NCI-H82 treated with DMSO at 0.1 percent for 48 hours (cell line): ENCODE measurements at regions not wholly inside any gene's neighbourhood (a gene's known extent, or its start where the extent isn't known, plus 50 kb on each side); places are given as distances from the start of the nearest gene placed in this dataset.
A peak's percentile ranks its signal among the peaks of the same experiment; 100 is the strongest.
"Not testable (repeated sequence)": the region's sequence is repeated elsewhere in the genome, so short reads cannot be mapped to it uniquely, and the experiment has no call there.

Experiments
- DNase-seq: peaks from one replicate; lab custom pipeline; 2025; ENCODE audit not compliant: unreplicated experiment; lab: John Stamatoyannopoulos, UW

DNA sequence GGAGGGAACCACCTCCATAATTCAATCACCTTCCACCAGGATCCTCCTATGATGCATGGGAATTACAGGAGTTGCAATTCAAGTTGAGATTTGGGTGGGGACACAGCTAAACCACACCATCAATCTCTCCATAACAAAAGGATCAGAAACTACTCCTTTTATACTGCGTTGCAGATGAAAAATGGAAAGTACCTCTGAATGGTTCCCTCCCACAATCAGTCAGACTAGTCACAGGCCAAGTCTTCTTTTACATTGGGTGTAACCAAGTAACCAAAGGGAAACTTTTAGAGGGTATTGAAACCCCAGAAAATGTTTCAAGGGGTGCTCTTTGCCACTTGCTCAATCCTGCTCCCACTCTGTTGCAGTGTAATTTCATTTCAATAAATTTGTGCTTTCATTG lies 504.3 kb upstream of the CNTN3 start:
- no peak for DNase-seq

DNA sequence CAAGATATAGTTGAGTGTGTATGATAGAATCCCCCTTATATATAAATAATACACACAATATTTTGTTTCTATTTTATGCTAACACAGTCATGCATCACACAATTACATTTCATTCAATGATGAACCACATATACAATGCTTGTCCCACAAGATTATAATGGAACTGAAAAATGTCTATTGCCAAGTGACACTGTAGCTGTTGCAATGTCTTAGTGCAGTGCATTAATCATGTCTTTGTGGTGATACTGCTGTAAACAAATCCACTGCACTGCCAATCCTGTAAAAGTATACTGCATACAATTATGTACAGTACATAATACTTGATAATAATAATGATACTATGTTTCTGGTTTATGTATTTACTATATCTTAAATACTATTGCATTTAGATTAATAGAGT lies 512.1 kb upstream of the CNTN3 start:
- no peak for DNase-seq

DNA sequence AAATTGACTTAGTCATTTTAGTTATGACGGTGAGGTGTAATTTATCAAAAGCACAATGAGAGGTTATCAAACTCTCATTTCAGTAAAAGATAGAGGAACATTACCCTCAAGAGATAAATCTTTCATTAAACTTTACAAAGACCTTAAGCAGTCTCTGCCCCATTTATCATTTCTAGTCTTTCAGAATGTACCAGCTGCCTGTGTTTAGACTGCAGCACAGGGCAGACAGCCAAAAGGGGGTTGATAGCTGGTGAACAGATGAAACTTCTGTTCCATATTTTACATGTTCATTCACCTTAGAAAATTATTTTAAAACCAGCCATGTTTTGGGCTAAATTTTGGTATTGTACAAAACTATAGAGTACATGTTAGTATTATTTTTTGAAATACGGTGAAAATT lies 514.6 kb upstream of the CNTN3 start:
- DNase-seq, result no peak

DNA sequence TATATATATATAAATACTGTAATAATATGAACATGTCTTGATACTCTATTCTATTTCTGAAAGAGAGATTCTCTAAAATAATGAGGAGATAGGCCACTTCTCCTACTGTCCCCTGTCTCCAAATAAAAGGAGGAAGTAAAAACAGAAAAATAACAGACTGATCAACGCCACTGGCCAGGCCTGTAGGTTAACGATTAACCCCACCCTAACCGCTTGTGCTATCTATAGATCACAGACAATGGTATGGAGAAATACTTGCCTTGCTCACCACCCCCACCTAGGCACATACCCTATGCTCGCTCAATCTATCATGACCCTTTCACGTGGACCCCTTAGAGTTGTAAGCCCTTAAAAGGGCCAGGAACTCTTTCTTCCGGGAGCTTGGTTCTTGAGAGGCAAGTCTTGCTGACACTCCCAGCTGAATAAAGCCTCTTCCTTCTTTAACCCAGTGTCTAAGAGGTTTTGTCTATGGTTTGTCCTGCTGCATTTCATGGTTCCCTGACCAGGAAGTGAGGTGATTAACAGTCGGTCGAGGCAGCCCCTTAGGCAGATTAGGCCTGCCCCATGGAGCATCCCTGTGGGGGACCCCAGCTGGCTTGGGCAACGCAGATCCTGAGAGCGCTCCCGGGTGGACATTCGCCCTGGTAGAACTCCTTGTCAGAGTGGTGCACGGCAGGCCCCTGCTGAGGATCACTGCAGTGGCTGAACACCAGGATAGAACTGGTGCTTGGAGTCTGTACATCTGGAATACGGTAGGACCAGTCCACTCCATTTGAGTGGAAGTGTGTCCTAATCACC lies 521.8 kb upstream of the CNTN3 start:
- no peak for DNase-seq

DNA sequence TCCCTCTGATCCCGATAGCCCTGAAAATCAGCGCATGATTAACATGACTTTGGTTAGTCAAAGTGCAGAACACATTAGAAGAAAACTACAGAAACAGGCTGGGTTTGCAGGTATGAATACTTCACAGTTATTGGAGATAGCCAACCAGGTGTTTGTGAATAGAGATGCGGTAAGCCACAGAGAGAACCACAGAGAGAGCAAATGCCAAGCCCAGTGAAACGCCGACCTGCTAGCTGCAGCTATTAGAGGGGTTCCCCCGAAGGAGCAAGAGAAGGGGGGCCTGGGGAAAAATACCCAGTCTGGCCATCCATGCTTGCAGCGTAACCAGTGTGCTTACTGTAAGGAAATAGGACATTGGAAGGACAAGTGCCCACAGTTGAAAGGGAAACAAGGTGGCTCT lies 523.9 kb upstream of the CNTN3 start:
- DNase-seq, result no peak

DNA sequence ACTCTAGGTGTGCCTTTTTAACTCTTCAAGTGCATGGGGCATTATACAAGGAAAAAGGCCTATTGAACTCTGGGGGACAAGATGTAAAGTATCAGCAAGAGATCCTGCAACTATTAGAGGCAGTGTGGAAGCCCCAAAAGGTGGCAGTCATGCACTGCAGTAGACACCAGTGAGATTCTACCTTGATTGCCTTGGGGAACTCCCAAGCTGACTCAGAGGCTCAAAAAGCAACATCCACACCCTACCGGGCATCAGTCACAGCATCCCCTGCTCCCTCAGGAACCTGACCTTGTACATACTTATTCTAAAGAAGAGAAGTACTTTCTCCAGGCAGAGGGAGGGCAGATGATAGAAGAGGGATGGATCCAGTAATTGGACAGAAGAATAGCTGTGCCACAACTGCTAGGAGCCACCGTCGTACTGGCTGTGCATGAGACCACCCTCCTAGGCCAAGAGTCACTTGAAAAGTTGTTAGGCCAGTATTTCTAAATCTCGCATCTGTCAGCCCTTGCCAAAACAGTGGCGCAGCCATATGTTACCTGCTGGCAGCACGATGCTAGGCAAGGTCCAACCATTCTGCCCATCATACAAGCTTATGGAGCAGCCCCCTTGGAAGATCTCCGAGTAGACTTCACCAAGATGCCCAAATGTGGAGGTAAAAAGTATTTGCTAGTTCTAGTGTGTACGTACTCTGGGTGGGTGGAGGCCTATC lies 523.1 kb upstream of the FRG2C start:
- DNase-seq, result no peak

DNA sequence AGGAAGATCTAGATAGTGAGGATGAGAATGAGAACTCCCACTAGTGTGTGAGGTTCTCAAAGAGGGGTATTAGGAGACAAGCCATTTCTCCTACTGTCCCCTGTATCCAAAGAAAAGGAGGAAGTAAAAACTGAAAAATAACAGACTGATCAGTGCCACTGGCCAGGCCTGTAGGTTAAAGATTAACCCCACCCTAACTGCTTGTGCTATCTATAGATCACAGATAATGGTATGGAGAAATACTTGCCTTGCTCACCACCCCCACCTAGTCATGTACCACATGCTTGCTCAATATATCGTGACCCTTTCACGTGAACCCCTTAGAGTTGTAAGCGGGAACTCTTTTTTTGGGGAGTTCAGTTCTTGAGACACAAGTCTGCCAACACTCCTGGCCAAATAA lies 519.7 kb upstream of the FRG2C start:
- no peak for DNase-seq

DNA sequence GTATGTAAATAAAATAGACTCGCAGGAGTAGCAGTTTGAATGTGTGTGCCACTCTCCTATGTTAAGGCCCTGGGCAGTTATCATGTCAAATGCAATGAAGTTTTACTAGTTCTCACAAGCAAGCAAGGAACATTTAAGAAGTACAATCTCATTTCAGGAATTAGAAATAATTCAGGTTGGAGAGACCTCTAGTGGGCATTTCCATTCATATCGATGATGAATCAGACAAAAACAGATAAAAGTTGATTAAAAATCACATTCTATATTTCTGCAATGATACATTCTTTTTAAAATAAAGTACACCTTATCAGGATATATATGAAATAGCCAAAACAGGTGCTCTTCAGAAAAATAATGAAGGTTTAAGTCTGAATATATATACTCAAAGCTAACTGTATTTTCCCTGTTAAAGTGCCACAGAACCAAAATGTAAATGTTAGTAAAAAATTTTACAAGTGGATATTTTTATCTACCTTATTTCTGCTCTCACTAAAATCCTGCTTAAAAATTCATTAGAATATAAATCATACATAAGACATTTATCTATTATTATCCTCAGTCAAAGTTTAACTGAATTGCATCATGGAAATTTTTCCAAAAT lies 492.4 kb upstream of the FRG2C start:
- no peak for DNase-seq

DNA sequence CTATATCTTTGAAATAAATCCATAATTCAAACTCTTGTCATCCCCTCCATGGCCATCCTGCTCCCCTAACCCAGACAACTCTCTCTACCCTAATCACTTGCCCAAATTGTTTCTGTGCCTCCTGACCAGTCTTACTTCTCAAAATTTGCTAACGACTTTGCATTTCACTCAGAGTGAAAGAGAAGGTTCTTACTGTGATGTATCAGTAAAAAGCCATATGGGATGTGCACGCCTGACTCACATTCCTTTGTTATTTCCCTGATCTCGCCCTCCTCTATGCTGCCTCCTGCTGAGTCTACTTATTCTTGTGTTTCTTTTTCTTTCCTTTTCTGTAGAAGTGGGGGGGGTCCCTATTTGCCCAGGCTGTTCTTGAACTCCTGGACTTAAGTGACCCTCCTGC lies 487.2 kb upstream of the FRG2C start:
- no peak for DNase-seq

DNA sequence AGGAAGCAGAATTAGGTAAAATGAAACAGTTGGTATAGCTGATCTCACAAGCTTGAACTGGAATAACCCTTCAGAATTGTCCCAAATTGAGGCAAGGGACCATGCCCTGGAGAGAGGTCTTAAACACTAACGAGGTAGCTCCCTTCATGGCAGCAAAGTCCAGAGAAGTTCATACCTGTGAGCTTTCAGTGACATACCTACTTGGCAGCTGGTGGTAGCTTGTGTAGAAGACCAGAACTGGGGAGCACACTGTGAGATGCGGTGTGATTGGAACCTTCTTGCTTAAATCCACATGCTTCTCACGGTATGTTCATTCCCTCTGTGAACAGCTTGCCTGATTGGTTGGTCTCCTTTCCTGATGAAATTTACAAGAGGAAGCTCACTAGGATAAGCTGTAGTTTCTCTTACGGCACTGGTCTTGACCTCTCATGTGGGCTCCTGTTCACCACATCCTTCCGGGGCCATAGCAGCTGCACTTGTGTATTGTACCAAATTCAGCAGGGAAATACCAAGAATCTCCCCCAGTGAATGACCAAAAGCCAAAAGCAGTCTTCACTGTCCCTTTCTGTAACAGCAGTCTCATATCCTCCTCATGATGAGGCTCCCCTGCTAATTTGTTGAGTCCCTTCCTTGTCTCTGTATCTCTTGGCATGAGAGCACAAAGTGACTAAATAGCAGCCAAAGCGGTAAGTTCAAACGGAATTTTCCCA lies 483.7 kb upstream of the FRG2C start:
- DNase-seq, result no peak

DNA sequence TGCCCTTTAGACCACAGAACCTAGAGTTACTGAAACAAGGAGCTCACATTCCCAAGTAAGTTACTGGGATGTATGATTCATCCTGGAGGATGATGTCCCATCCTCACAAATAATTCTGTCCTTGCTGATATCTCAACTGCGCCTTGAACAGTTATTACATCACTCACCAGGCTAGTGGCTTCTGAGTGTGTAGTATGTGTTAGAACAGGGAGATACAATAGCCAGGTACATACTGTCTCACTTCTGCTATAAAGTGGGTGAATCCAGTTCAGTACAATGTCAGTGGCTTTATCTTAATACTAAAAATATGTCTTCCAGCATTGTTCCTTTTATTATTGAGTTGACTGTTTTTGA lies 483.2 kb upstream of the FRG2C start:
- no peak for DNase-seq

DNA sequence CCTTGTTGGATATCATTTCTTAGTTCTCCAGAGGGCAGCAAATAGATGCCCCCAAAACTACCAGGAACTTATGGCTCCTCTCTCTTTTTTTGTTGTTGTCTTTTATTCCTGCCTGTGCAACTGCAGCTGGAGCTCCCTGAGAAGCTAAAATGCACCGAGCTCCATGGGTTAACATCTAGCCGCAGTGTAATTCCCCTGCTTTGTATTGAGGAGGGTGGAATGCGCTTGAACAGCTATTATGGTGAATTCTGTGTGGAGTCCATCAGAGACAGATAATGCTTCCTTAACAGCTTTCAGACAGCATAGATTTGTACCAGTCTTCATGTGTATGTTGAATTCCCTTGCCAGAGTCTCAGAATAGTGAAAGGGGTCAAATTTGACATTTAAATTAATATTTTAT lies 475.2 kb upstream of the FRG2C start:
- no peak for DNase-seq

DNA sequence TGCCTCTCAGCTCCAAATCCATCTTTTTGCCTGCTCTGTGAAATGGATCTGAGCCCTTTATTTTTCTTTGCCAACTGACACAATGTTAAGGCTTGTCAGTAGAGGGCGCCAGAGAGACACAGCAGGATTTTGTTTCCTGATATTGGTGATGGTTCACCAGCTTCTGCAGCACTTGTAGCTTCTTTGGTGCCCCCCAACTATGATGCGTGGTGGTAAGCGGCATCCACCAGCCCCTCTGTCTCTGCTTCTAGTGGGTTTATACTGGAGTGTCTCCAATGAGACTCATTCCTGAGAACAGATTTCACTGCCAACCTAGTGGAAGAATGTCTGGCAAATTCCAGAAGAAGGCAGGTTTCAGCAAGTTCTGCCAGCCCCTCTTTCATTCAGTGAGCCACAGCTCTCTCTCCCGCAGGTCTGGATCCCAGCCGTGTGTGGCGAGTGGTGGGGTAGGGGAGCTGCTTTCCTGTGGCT lies 471.9 kb upstream of the FRG2C start:
- no peak for DNase-seq

DNA sequence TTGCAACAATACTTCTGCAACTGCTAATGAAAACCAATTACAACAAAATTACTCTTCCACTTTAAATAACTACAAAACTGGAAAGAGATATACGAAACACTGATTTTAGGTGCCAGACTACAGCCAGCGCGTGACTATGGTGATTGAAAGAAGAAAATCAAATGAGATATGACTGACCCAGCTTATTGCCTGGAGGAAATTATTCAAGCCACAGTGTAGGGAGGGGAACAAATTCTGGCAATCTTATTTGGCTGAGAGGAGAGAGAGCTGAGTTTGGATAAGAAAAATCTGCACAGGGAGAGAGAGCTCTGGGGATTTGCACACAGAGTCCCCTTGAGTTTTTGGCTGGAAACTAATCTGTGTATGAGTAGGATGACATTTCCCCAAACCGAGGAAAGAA lies 470.3 kb upstream of the FRG2C start:
- no peak for DNase-seq

DNA sequence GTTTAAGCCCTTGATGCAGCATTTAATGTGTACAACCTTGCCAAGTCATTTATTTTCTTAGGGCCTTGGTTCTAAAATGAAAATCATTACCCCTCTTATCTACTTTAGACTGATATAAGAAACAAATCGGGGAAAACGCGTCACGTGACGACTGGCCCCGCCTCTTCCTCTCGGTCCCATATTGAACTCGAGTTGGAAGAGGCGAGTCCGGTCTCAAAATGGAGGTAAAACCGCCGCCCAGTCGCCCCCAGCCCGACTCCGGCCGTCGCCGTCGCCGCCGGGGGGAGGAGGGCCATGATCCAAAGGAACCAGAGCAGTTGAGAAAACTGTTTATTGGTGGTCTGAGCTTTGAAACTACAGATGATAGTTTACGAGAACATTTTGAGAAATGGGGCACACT lies 449.8 kb upstream of the FRG2C start:
- DNase-seq, result not testable (repeated sequence)

DNA sequence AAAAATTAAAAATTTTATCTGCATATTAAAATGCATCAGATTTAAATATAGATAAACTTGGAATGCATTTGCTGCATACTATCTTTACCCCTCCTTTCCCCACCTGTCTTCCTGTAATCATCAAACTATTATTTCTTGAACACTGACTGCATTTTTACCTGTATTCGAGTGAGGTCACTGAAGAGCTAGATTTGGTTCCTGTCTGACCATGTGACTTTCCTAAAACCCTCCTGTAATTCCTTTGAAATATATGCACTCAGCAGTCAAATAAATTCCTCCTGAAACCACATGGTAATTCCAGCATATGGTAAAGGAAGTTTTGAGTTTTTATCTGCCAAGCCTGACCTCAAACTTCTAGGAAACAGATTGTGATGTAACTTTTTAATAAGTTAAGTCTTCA lies 445.6 kb upstream of the FRG2C start:
- DNase-seq, result no peak

DNA sequence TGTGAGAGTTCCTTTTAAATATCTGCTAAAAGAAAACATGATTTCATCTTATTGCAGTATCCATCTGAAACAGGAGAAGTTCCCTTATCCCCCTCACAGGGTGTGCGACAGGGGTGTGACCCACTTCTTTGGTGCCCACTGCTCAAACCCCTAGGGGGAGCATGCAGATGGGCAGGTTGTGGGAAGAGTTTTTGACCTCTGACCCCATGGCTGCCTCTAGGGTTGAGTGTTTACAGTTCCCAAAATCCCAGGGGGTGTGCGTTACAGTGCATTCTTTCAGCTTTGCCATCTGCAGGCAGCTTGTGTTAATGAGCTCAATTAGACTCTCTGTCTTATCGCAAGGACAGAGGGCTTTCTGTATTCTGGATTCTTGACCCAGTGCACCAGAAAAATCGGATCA lies 443.2 kb upstream of the FRG2C start:
- peak; percentile 32 for DNase-seq

DNA sequence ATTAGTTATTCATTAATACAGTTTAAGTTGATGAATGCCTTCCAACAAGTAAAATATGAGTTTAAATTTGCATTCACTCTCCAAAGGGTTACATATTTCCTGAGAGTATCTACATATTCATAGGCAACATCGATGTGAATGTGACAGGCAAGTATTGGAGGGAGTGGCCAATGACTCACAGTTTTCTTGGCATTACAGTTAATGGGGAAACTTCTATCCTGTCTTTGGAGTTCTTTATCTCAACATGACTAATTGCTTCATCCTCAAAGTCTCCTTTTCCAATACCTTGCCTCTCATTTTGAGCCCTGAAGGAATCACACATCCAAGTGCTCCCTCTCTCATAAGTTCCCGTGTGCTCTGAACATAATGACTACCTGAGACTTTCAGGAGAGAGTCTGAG lies 439.7 kb upstream of the FRG2C start:
- no peak for DNase-seq

DNA sequence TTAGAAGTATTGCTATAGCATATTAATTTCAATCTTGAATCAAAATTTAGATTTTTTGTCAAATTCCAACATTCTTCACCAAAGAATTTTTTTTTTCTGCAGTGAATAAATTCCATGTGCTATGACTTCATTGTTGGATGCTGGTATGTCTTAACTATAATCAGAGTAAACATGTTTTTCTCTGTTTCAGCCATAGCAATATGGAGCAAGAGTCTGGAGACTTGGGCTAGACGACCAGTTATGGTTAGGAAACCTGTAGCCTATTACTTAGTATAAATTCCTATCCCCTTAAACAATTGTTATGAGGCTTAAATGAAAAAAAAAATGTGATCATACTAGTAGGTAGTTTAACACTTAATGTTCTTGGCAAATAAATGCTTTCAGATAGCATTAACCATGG lies 431.9 kb upstream of the FRG2C start:
- DNase-seq, result no peak

DNA sequence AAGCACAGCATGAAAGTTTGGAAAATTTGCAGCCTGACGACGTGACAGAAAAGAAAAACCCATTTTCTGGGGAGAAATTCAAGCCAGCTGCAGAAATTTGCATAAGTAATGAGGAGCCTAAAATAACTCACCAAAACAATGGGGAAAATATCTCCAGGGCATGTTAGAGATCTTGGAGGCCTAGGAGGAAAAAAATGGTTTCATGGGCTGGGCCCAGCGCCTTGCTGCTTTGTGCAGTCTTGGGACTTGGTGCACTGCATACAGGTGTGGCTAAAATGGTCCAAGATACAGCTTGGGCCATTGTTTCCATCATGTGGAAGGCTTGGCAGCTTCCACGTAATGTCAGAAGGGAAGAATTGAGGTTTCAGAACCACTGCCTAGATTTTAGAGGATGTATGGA lies 428.5 kb upstream of the FRG2C start:
- DNase-seq, result no peak

DNA sequence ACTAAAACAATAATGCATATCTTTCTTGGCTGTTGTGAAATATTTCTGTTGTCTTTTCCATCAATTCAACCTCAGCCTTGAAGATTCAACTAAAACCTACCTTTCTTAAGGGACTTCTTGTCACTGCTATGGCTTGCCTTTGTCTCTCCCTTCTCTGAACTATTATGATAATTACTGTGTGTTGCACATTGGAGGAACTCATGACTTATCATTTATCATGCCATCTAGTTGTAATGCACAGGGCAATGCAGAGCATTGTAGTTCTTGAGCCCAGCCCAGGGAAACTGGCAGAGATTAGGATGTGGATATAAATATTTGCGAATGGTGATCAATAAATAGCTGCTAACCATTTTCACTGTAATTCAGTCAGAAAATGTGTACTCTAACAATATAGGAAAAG lies 427.1 kb upstream of the FRG2C start:
- no peak for DNase-seq

DNA sequence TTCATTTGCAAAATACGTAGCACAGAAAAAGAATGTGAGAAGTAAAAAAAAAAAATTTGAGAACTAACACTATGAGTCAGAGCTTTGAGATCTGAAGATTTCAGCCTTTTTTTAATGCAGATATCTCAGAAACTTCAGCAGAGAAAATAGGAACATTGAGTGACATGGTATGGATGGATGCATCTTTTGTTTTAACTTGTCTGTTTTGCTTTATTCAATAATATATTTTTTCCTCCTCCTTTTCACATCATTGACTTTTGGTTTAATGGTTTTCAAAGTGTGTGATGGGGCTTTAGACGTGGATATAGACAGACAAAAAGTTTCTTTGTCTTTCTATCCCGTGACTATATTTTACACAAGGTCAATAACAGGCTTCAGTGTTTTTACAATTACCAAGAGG lies 426.7 kb upstream of the FRG2C start:
- no peak for DNase-seq
